HCT116 (cell line): ENCODE measurements at regions not wholly inside any gene's neighbourhood (a gene's known extent, or its start where the extent isn't known, plus 50 kb on each side); places are given as distances from the start of the nearest gene placed in this dataset.

ENCODE experiments used
- CBX3 ChIP-seq: IDR thresholded peaks from 2 replicates; pipeline ENCODE4 v1.6.1; 2012; ENCODE audit warnings: low read depth
- EZH2 ChIP-seq: fragments of 200-600 bp; sonication (generic); IDR thresholded peaks from 2 replicates; pipeline ENCODE4 v1.6.1; 2017; ENCODE audit warnings: antibody characterized with exemption, mixed run types
- EZH2phosphoT487 ChIP-seq: fragments of 200-600 bp; IDR thresholded peaks from 2 replicates; pipeline ENCODE4 v1.6.1; 2018; ENCODE audit warnings: antibody characterized with exemption, borderline replicate concordance
- FOSL1 ChIP-seq: IDR thresholded peaks from 2 replicates; pipeline ENCODE4 v1.6.1; 2012; ENCODE audit warnings: low read depth
- MAX ChIP-seq: IDR thresholded peaks from 2 replicates; pipeline ENCODE4 v1.6.1; 2012
- POLR2A ChIP-seq: IDR thresholded peaks from 2 replicates; pipeline ENCODE4 v1.7.0; 2011; ENCODE audit warnings: borderline replicate concordance; ENCODE audit not compliant: insufficient read depth, insufficient read length; ENCODE audit errors: extremely low read depth
- POLR2AphosphoS5 ChIP-seq: IDR thresholded peaks from 2 replicates; pipeline ENCODE4 v1.6.1; 2011; ENCODE audit warnings: mild to moderate bottlenecking, low read depth, low read length, moderate library complexity
- RAD21 ChIP-seq: IDR thresholded peaks from 2 replicates; pipeline ENCODE4 v1.6.1; 2012; ENCODE audit warnings: low read depth, mild to moderate bottlenecking
- TCF7L2 ChIP-seq: IDR thresholded peaks from 2 replicates; pipeline ENCODE4 v1.7.0; 2011; ENCODE audit warnings: borderline replicate concordance, inconsistent platforms; ENCODE audit not compliant: insufficient read depth, insufficient read length; ENCODE audit errors: extremely low read depth
- ZNF274 ChIP-seq: fragments of 200-500 bp; sonication (Bioruptor generic); IDR thresholded peaks from 2 replicates; pipeline ENCODE4 v1.6.1; 2014; ENCODE audit warnings: mild to moderate bottlenecking, low read depth, low read length, inconsistent platforms
- TF ChIP-seq, protein P1 (sequence below), 3 experiments: fragments of 200-600 bp in 1 of 3; sonication (generic) in 1 of 3; IDR thresholded peaks in 2 of 3; conservative IDR thresholded peaks in 1 of 3; 2 replicates each; pipeline ENCODE4 v1.5.1; 2012 to 2017; ENCODE audit warnings: low read depth in 2 of 3, low read length in 2 of 3, antibody characterized with exemption in 1 of 3, borderline replicate concordance in 1 of 3, control low read depth in 1 of 3, mild to moderate bottlenecking in 1 of 3, mixed read lengths in 1 of 3, mixed run types in 1 of 3, moderate library complexity in 1 of 3; ENCODE audit not compliant: insufficient read depth in 1 of 3
- TF ChIP-seq, protein P2 (sequence below): IDR thresholded peaks from 2 replicates; pipeline ENCODE4 v1.6.1; 2012; ENCODE audit warnings: low read depth
- TF ChIP-seq, protein P3 (sequence below): IDR thresholded peaks from 2 replicates; pipeline ENCODE4 v1.6.1; 2011; ENCODE audit warnings: mild to moderate bottlenecking, low read length, moderate library complexity; ENCODE audit not compliant: insufficient replicate concordance; ENCODE audit errors: extremely low read depth

DNA sequence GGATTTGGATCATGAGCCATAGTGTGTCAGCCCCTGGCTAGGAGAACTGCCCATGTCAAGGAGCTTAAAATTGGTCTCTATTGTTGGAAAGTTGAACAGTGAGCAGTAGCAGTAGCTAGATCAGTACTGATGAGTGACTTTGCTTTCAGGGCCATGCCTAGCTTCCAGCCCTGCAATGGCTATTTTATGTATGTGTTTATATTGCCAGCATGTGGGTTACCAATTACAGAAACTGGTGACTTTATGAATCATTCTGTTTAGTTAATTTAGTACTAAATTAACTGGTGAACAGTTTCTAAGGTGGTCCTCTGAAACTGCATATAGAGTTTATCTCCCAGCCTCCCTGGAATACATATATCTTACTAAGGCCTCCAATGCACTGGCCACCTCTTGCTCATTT, 908.1 kb upstream of the ALCAM start:
- TF ChIP-seq EZH2phosphoT487 (no peak), EZH2 (no peak), TCF7L2 (no peak), MAX (no peak), POLR2A (no peak), FOSL1 (no peak), CBX3 (no peak), POLR2AphosphoS5 (no peak), ZNF274 (no peak), RAD21 (no peak)
- TF ChIP-seq, protein P1, sequence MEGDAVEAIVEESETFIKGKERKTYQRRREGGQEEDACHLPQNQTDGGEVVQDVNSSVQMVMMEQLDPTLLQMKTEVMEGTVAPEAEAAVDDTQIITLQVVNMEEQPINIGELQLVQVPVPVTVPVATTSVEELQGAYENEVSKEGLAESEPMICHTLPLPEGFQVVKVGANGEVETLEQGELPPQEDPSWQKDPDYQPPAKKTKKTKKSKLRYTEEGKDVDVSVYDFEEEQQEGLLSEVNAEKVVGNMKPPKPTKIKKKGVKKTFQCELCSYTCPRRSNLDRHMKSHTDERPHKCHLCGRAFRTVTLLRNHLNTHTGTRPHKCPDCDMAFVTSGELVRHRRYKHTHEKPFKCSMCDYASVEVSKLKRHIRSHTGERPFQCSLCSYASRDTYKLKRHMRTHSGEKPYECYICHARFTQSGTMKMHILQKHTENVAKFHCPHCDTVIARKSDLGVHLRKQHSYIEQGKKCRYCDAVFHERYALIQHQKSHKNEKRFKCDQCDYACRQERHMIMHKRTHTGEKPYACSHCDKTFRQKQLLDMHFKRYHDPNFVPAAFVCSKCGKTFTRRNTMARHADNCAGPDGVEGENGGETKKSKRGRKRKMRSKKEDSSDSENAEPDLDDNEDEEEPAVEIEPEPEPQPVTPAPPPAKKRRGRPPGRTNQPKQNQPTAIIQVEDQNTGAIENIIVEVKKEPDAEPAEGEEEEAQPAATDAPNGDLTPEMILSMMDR (IDR thresholded peaks at IDR 0.05 in 2 of 3, conservative IDR thresholded peaks at IDR 0.05 in 1 of 3; ENCODE audit: borderline replicate concordance in 1 of 3, insufficient read depth in 1 of 3, low read depth in 2 of 3, low read length in 2 of 3) = no peak
- TF ChIP-seq, protein P2, sequence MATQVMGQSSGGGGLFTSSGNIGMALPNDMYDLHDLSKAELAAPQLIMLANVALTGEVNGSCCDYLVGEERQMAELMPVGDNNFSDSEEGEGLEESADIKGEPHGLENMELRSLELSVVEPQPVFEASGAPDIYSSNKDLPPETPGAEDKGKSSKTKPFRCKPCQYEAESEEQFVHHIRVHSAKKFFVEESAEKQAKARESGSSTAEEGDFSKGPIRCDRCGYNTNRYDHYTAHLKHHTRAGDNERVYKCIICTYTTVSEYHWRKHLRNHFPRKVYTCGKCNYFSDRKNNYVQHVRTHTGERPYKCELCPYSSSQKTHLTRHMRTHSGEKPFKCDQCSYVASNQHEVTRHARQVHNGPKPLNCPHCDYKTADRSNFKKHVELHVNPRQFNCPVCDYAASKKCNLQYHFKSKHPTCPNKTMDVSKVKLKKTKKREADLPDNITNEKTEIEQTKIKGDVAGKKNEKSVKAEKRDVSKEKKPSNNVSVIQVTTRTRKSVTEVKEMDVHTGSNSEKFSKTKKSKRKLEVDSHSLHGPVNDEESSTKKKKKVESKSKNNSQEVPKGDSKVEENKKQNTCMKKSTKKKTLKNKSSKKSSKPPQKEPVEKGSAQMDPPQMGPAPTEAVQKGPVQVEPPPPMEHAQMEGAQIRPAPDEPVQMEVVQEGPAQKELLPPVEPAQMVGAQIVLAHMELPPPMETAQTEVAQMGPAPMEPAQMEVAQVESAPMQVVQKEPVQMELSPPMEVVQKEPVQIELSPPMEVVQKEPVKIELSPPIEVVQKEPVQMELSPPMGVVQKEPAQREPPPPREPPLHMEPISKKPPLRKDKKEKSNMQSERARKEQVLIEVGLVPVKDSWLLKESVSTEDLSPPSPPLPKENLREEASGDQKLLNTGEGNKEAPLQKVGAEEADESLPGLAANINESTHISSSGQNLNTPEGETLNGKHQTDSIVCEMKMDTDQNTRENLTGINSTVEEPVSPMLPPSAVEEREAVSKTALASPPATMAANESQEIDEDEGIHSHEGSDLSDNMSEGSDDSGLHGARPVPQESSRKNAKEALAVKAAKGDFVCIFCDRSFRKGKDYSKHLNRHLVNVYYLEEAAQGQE = no peak
- TF ChIP-seq, protein P3, sequence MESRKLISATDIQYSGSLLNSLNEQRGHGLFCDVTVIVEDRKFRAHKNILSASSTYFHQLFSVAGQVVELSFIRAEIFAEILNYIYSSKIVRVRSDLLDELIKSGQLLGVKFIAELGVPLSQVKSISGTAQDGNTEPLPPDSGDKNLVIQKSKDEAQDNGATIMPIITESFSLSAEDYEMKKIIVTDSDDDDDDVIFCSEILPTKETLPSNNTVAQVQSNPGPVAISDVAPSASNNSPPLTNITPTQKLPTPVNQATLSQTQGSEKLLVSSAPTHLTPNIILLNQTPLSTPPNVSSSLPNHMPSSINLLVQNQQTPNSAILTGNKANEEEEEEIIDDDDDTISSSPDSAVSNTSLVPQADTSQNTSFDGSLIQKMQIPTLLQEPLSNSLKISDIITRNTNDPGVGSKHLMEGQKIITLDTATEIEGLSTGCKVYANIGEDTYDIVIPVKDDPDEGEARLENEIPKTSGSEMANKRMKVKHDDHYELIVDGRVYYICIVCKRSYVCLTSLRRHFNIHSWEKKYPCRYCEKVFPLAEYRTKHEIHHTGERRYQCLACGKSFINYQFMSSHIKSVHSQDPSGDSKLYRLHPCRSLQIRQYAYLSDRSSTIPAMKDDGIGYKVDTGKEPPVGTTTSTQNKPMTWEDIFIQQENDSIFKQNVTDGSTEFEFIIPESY = no peak
